DND-41 (cell line): ENCODE measurements at regions not wholly inside any gene's neighbourhood (a gene's known extent, or its start where the extent isn't known, plus 50 kb on each side); places are given as distances from the start of the nearest gene placed in this dataset.

ENCODE experiments used
- CTCF ChIP-seq: IDR thresholded peaks from 2 replicates; pipeline ENCODE4 v1.5.1; 2012; ENCODE audit warnings: borderline replicate concordance, low read length, moderate library complexity, mild to moderate bottlenecking; ENCODE audit not compliant: poor library complexity, severe bottlenecking; ENCODE audit errors: extremely low read depth
- EZH2 ChIP-seq: IDR thresholded peaks from 3 replicates; pipeline ENCODE4 v1.6.1; 2012; ENCODE audit warnings: borderline replicate concordance, low read depth, mild to moderate bottlenecking, moderate library complexity, low read length, inconsistent platforms; ENCODE audit not compliant: severe bottlenecking

- TF ChIP-seq CTCF (no peak), EZH2 (no peak)
Observed at GRCh38 chr4:32776435-32777203, 2056.4 kb downstream of the PCDH7 start.
